Adrenal gland (tissue), 9 donors: ENCODE measurements at regions not wholly inside any gene's neighbourhood (a gene's known extent, or its start where the extent isn't known, plus 50 kb on each side); places are given as distances from the start of the nearest gene placed in this dataset.
"Not testable (repeated sequence)": the region's sequence is repeated elsewhere in the genome, so short reads cannot be mapped to it uniquely, and the experiment has no call there.

Source experiments
- DNase-seq, 7 donors: peaks; one replicate each; pipeline ENCODE4 v3.0.0-alpha.2; 2019 to 2020
- H3K27ac ChIP-seq, 5 donors: fragments of 200-600 bp; sonication (generic) in 4 of 5; 1 replicate in 3 of 5; 2 replicates in 2 of 5; pipeline versions ENCODE4 v1.5.1 to v1.8.0; 2016 to 2020; ENCODE audit warnings: mild to moderate bottlenecking in 1 of 5
- H3K27me3 ChIP-seq: fragments of 200-600 bp; 2 replicates; pipeline ENCODE4 v1.8.0; 2021
- H3K36me3 ChIP-seq, 2 donors: fragments of 200-600 bp; replicated peaks in 1 of 2; 1 replicate in 1 of 2; 2 replicates in 1 of 2; pipeline versions ENCODE4 v1.5.1 to v1.8.0; 2018 to 2022
- H3K4me1 ChIP-seq, 2 donors: fragments of 200-600 bp; replicated peaks in 1 of 2; 1 replicate in 1 of 2; 2 replicates in 1 of 2; pipeline versions ENCODE4 v1.5.1 to v1.8.0; 2018 to 2021
- H3K4me3 ChIP-seq, 4 donors: fragments of 200-600 bp; sonication (generic) in 3 of 4; one replicate each; pipeline ENCODE4 v1.5.1; 2016 to 2018
- H3K9me3 ChIP-seq, 3 donors: fragments of 200-600 bp; sonication (generic) in 1 of 3; replicated peaks in 1 of 3; 1 replicate in 2 of 3; 2 replicates in 1 of 3; pipeline versions ENCODE4 v1.5.1 to v1.8.0; 2016 to 2021
- POLR2A ChIP-seq, 2 donors: fragments of 450-650 bp; IDR thresholded peaks; one replicate each; pipeline ENCODE4 v1.6.1; 2017; ENCODE audit warnings: antibody characterized with exemption in 2 of 2, mild to moderate bottlenecking in 2 of 2, moderate library complexity in 1 of 2
- WGBS, 4 donors: extraction: QIAGEN DNeasy Blood & Tissue Kit in 2 of 4; methylation state at CpG; one replicate each; pipeline versions ENCODE4 v1.1.5 to v1.1.7; 2013 to 2017; 5-methylcytosine and 5-hydroxymethylcytosine counted together
- intact Hi-C, 2 donors: fragments of 100-400 bp; cut with DNase I; formaldehyde crosslinking; loops; one replicate each; pipeline versions ENCODE4 v1.14.1 to v1.15.0; 2022 to 2023
- TF ChIP-seq, protein P1 (sequence below), 6 experiments: fragments of 450-650 bp in 4 of 6; fragments of 200-600 bp in 2 of 6; sonication (generic) in 1 of 6; IDR thresholded peaks; 1 replicate in 5 of 6; 2 replicates in 1 of 6; pipeline versions ENCODE4 v1.5.1 to v1.8.0; 2016 to 2021; ENCODE audit warnings: antibody characterized with exemption in 6 of 6, mild to moderate bottlenecking in 2 of 6, moderate library complexity in 1 of 6
- donor health status: healthy with polysubstance abuse.
- donor health status: Bipolar disorder and iron deficiency.
- donor health status: DM: yes; HTN: yes; CAD: no.
- donor health status: DM: no; HTN: no; CAD: no.
- donor health status: DM: no; HTN: no; CAD: no.

DNA sequence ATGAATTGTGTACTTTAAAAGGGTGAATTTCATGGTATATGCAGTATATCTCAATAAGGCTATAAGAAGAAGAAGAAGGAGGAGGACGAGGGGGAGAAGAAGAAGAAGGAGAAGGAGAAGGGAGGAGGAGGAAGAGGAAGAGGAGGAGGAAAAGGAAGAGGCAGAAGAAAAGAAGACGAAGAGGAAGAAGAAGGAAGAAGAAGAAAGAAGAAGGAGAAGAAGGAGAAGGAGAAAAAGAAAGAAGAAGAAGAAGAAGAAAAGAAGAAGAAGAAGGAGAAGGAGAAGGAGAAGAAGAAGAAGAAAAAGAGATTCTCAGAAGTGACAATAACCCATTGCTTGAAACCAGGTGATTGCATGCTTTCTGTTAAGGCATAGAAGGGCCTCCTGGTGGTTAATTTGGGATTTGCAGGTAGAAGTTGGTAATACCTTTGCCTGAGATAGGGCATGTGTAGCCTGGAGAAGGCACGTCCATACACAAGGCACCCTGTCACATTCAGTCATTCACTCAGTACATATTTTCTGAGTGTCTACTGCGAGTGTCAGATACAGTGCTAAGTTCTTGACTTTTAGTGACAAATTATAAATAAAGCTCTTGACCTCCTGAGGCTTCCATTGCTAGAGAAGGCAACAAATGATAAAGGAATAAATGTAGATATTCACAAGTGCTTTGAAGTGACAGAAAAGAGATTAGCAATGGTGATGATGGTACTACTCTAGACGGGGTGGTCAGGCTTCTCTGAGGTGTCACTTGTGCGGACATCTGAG, 231.3 kb downstream of the NPR3 start:
- Histone ChIP-seq H3K27ac (no peak overlapping the region), H3K4me1 (no peaks in the 10 kb centered on the region), H3K9me3 (no peaks in the 10 kb centered on the region), H3K36me3 (no peaks in the 10 kb centered on the region), H3K4me3 (no peak overlapping the region), H3K27me3 (no peaks in the 10 kb centered on the region)
- 78 to 85% (median 80%) methylated on average over 6 of the region's 6 CpGs for WGBS, 4 donors
- TF ChIP-seq POLR2A (IDR thresholded peaks at IDR 0.05): no peak
- TF ChIP-seq, protein P1, sequence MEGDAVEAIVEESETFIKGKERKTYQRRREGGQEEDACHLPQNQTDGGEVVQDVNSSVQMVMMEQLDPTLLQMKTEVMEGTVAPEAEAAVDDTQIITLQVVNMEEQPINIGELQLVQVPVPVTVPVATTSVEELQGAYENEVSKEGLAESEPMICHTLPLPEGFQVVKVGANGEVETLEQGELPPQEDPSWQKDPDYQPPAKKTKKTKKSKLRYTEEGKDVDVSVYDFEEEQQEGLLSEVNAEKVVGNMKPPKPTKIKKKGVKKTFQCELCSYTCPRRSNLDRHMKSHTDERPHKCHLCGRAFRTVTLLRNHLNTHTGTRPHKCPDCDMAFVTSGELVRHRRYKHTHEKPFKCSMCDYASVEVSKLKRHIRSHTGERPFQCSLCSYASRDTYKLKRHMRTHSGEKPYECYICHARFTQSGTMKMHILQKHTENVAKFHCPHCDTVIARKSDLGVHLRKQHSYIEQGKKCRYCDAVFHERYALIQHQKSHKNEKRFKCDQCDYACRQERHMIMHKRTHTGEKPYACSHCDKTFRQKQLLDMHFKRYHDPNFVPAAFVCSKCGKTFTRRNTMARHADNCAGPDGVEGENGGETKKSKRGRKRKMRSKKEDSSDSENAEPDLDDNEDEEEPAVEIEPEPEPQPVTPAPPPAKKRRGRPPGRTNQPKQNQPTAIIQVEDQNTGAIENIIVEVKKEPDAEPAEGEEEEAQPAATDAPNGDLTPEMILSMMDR (IDR thresholded peaks at IDR 0.05): peak in 3 of 6 experiments; percentile 16 to 21 (median 20)
- DNase-seq: peak in 2 of 7 donors; percentile 9 to 23
- intact Hi-C loops: no loop called here

- Histone ChIP-seq H3K27ac (no peak overlapping the region), H3K4me1 (no peaks in the 10 kb centered on the region), H3K4me3 (no peak overlapping the region), H3K27me3 (no peaks in the 10 kb centered on the region), H3K9me3 (no peaks in the 10 kb centered on the region), H3K36me3 (no peaks in the 10 kb centered on the region)
- intact Hi-C loops: no loop called here
- TF ChIP-seq, protein P1 (IDR thresholded peaks at IDR 0.05): no peak
- no peak for TF ChIP-seq POLR2A (IDR thresholded peaks at IDR 0.05)
- WGBS, 4 donors: 62 to 77% (median 73%) methylated on average over 6 of the region's 6 CpGs
- no peak for DNase-seq
These were observed 238.3 kb downstream of the NPR3 start for GRCh38 chr5:32949286-32949970.

DNA sequence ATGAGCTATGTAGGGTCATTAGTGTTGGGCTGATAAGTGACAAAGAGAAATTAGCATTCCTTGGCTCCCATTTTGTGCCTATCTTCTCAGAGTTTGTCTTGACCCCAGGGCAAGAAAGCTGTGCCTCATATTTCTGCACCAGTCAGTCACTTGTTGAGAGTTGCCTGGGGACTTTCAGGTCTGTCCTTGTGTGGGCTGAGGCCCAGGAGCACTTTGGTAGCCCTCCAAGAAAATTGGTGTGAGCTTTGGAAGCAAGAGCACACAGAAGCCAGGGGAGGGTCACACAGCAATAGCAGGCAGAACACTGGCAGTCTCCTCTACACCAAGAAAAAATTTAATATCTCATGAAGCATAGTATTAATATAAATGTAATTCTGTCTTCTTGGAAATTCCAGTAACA, 239.9 kb downstream of the NPR3 start:
- H3K27me3 ChIP-seq: no peaks in the 10 kb centered on the region
- DNase-seq: no peak
- H3K9me3 ChIP-seq: no peaks in the 10 kb centered on the region
- no peak overlapping the region for H3K27ac ChIP-seq
- intact Hi-C loops: no loop called here
- TF ChIP-seq, protein P1 (IDR thresholded peaks at IDR 0.05): no peak
- no peak overlapping the region for H3K4me3 ChIP-seq
- no peaks in the 10 kb centered on the region for H3K36me3 ChIP-seq
- H3K4me1 ChIP-seq: no peaks in the 10 kb centered on the region

- no peak overlapping the region for H3K4me3 ChIP-seq
- H3K4me1 ChIP-seq: no peaks in the 10 kb centered on the region
- TF ChIP-seq POLR2A (IDR thresholded peaks at IDR 0.05): no peak
- TF ChIP-seq, protein P1 (IDR thresholded peaks at IDR 0.05): no peak
- intact Hi-C loops: no loop called here
- H3K27me3 ChIP-seq: no peaks in the 10 kb centered on the region
- no peak overlapping the region for H3K27ac ChIP-seq
- WGBS, 4 donors: 85 to 100% (median 97%) methylated on average over 2 of the region's 2 CpGs
- DNase-seq: no peak
- H3K9me3 ChIP-seq: no peaks in the 10 kb centered on the region
- no peaks in the 10 kb centered on the region for H3K36me3 ChIP-seq
These were observed 240.8 kb downstream of the NPR3 start for GRCh38 chr5:32951878-32952277.

DNA sequence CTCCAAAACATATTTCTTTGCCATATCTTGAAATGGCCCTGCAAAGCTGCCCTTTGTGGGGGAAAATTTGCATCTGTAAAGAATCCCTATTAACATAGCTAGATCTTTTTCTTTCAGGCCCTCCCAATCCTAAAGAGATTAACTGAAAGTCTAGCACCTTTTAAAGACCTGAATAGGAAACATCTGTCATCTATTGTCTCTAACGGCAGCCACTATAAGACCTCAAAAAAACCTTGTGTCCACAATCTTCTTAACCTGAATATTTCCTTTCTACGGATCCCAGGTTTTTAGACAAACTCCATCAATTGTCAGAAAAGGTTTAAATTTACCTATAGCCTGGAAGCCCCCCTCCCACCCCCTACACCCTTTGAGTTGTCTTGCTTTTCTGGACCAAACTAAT, 241.3 kb downstream of the NPR3 start:
- H3K27me3 ChIP-seq, H3K9me3 ChIP-seq, H3K36me3 ChIP-seq, intact Hi-C loops, H3K4me1 ChIP-seq, DNase-seq, H3K27ac ChIP-seq, H3K4me3 ChIP-seq: not testable (repeated sequence)
- 72 to 85% (median 77%) methylated on average over 2 of the region's 2 CpGs for WGBS, 4 donors
